ENCODE measurements at regions not wholly inside any gene's neighbourhood (a gene's known extent, or its start where the extent isn't known, plus 50 kb on each side); places are given as distances from the start of the nearest gene placed in this dataset.

DNA sequence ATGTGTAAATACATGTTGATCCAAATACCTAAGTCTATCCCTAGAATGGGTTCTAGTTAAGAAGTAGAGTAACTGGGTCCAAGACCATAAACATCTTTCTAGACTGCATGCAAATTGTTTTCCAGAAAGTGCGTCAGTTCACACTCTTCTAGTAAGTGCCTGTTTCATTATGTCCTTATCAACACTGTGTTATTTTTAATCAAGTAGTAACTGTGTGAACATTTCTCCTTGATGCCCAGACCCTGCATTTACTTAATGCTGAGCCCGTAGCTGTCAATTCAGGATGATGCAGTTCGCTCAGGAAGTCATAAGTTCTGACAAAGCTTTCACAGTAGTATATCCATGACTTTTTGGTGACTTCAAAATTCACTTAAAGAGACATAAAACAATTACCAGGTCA is 374.8 kb downstream of the OTUD1 start:
- DNase-seq (no peak), ATAC-seq (peak in 2 of 8 donors; percentile 54 to 93)
- H3K4me3 ChIP-seq: no peak overlapping the region
- no peaks in the 10 kb centered on the region for H3K36me3 ChIP-seq
- no peak overlapping the region for H3K27ac ChIP-seq
- TF ChIP-seq, protein P1, sequence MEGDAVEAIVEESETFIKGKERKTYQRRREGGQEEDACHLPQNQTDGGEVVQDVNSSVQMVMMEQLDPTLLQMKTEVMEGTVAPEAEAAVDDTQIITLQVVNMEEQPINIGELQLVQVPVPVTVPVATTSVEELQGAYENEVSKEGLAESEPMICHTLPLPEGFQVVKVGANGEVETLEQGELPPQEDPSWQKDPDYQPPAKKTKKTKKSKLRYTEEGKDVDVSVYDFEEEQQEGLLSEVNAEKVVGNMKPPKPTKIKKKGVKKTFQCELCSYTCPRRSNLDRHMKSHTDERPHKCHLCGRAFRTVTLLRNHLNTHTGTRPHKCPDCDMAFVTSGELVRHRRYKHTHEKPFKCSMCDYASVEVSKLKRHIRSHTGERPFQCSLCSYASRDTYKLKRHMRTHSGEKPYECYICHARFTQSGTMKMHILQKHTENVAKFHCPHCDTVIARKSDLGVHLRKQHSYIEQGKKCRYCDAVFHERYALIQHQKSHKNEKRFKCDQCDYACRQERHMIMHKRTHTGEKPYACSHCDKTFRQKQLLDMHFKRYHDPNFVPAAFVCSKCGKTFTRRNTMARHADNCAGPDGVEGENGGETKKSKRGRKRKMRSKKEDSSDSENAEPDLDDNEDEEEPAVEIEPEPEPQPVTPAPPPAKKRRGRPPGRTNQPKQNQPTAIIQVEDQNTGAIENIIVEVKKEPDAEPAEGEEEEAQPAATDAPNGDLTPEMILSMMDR (IDR thresholded peaks at IDR 0.05): no peak
- no peaks in the 10 kb centered on the region for H3K9me3 ChIP-seq
- whole genome bisulfite sequencing, 2 donors: 45 to 56% methylated on average over 3 of the region's 3 CpGs
- H3K27me3 ChIP-seq: no peaks in the 10 kb centered on the region
- H3K4me1 ChIP-seq: peaks cover 0 to under 1% (median 0%) of the 10 kb centered on the region in 9 donors
- intact Hi-C loops (cut with DNase I): no loop called here

DNA sequence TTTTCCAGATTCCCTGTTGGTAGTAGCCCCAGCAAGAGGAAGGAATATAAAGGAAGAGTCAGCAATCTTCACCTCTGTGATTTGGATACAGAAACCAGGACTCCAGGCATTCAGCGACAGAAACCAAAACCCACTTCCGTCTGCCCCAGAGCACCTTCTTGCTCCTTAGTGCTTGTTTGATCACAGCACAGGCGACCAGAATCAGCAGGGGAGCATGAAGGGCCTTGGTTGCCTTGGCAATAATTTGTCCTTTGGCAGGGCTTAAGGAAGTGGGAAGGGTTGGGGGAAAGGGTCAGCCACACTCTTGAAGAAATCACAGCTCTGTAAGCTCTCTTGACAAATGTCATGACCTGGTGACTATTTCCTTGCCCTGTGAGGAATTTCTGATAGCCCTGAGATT is 379.6 kb downstream of the OTUD1 start:
- no peak overlapping the region for H3K4me3 ChIP-seq
- TF ChIP-seq, protein P1 (IDR thresholded peaks at IDR 0.05): no peak
- intact Hi-C loops (cut with DNase I): no loop called here
- no peak for ATAC-seq
- WGBS, 2 donors: 34 to 44% methylated on average over 3 of the region's 3 CpGs
- DNase-seq: no peak
- no peaks in the 10 kb centered on the region for H3K4me1 ChIP-seq
- H3K36me3 ChIP-seq: no peaks in the 10 kb centered on the region
- peaks cover 0 to 5% (median 0%) of the 10 kb centered on the region in 7 donors for H3K27me3 ChIP-seq
- no peaks in the 10 kb centered on the region for H3K9me3 ChIP-seq
- no peak overlapping the region for H3K27ac ChIP-seq

DNA sequence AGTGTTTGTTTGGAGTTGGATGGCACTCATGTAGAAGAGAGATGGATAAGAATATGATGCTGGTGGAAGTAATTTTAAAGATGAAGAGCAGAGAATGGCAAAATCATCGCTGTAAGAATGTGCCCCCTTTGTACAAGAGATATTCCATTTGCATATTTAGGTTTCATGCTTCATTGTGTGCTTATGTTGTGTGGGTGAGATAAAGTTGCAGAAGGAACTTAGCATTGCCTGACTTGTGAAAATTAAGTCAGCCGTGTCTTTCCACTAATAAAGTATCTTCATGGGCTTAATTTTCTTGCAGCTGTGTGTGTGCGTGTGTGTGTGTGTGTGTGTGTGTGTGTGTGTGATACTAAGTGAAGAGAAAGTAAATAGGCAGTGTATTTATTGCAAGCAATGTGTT is 381.9 kb downstream of the OTUD1 start:
- Histone ChIP-seq H3K27me3 (peaks cover 0 to 5% (median 0%) of the 10 kb centered on the region in 7 donors), H3K36me3 (no peaks in the 10 kb centered on the region), H3K4me1 (no peaks in the 10 kb centered on the region), H3K4me3 (no peak overlapping the region), H3K27ac (no peak overlapping the region), H3K9me3 (no peaks in the 10 kb centered on the region)
- TF ChIP-seq, protein P1 (IDR thresholded peaks at IDR 0.05): no peak
- DNase-seq (no peak), ATAC-seq (no peak)
- WGBS, 2 donors: 77 to 78% methylated on average over 3 of the region's 3 CpGs
- intact Hi-C loops (cut with DNase I): no loop called here

DNA sequence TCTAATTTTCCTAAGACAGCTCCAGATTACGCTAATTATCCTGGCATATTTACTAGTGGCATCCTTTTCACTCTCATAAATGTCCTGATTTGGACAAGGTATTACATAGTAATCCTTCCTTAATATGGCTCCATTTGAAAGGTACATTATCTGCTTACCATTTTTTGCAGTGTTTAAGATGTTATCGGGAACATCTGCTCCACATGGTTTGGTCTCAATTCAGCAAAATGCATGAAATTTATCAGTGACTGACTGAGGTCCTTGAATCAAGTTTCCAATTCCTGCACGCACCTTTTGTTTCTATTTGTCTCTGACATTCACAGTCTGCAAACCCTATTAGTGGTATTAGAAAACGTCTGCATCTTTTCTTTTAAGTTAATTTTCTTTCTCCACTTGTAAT is 384.1 kb upstream of the KIAA1217 start:
- intact Hi-C loops (cut with DNase I): no loop called here
- Histone ChIP-seq H3K27me3 (peaks cover 0 to 9% (median 0%) of the 10 kb centered on the region in 7 donors), H3K9me3 (no peaks in the 10 kb centered on the region), H3K36me3 (no peaks in the 10 kb centered on the region), H3K27ac (no peak overlapping the region), H3K4me1 (no peaks in the 10 kb centered on the region), H3K4me3 (no peak overlapping the region)
- no peak for DNase-seq
- WGBS, 2 donors: 80 to 81% methylated on average over 4 of the region's 4 CpGs
- no peak for ATAC-seq
- TF ChIP-seq, protein P1 (IDR thresholded peaks at IDR 0.05): no peak

Measured in heart right ventricle (tissue), 16 donors.